ENCODE measurements at regions not wholly inside any gene's neighbourhood (a gene's known extent, or its start where the extent isn't known, plus 50 kb on each side); places are given as distances from the start of the nearest gene placed in this dataset.

DNA sequence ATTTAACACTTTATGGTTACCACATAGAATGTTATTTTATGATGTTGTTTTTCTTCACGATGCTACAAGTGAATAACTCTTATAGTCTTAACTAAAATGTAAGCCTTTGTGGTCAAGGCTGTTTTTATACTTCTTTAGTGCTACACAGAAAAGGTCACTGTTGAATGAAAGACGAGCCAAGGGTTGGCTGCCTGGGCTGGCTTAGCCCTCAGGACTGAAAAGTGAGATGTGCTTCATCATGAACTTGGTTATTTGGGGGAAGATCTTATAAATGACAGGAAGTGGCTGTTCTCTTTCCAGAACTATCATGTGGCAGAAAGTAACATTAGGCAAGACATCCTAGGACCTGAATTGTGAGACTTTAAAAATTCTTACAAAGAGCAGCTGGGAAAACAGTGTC lies 404.0 kb downstream of the BTBD3 start:
- TF ChIP-seq CREB1 (IDR thresholded peaks at IDR 0.05; ENCODE audit: low read depth) (no peak), RAD21 (IDR thresholded peaks at IDR 0.05; ENCODE audit: low read depth) (no peak), REST (IDR thresholded peaks at IDR 0.05; ENCODE audit: low read depth) (no peak)

All from Ishikawa (cell line).